CD4-positive, alpha-beta T cell treated with Interleukin-1 beta for 1 hour (primary cell): ENCODE measurements at regions not wholly inside any gene's neighbourhood (a gene's known extent, or its start where the extent isn't known, plus 50 kb on each side); places are given as distances from the start of the nearest gene placed in this dataset.

Source experiments
- DNase-seq, 2 donors: peaks; one replicate each; pipeline ENCODE4 v3.0.0-alpha.2; 2020 to 2022

- DNase-seq, result no peak
Measured at GRCh38 chr5:58090704-58091103, 369.2 kb downstream of the PLK2 start.

- no peak for DNase-seq
Measured at GRCh38 chr5:58088941-58089340, 370.9 kb downstream of the PLK2 start.

- no peak for DNase-seq
Measured at GRCh38 chr5:58087905-58088304, 372.0 kb downstream of the PLK2 start.

GRCh38 chr5:58087123-58087522, 372.8 kb downstream of the PLK2 start:
- DNase-seq, result no peak

- DNase-seq, result no peak
Measured at GRCh38 chr5:58085800-58086199, 374.1 kb downstream of the PLK2 start.

- DNase-seq, result no peak
Measured at GRCh38 chr5:58081435-58081834, 378.5 kb downstream of the PLK2 start.

GRCh38 chr5:58080573-58080972, 379.3 kb downstream of the PLK2 start:
- no peak for DNase-seq

- no peak for DNase-seq
Measured at GRCh38 chr5:58077966-58078365, 381.9 kb downstream of the PLK2 start.

- DNase-seq, result no peak
Measured at GRCh38 chr5:58077416-58077815, 382.5 kb downstream of the PLK2 start.

GRCh38 chr5:58076483-58077257, 383.2 kb downstream of the PLK2 start:
- DNase-seq, result no peak

- no peak for DNase-seq
Measured at GRCh38 chr5:58075907-58076306, 384.0 kb downstream of the PLK2 start.

GRCh38 chr5:58074717-58075116, 385.2 kb downstream of the PLK2 start:
- no peak for DNase-seq

GRCh38 chr5:58074222-58074621, 385.7 kb downstream of the PLK2 start:
- DNase-seq, result no peak

- no peak for DNase-seq
Measured at GRCh38 chr5:58073243-58073642, 386.6 kb downstream of the PLK2 start.

GRCh38 chr5:58072300-58072965, 387.5 kb downstream of the PLK2 start:
- no peak for DNase-seq

- DNase-seq, result no peak
Measured at GRCh38 chr5:58071566-58071965, 388.3 kb downstream of the PLK2 start.

- no peak for DNase-seq
Measured at GRCh38 chr5:58069846-58070245, 390.0 kb downstream of the PLK2 start.

- DNase-seq, result no peak
Measured at GRCh38 chr5:58069016-58069705, 390.7 kb downstream of the PLK2 start.

GRCh38 chr5:58066557-58066956, 393.3 kb downstream of the PLK2 start:
- no peak for DNase-seq

GRCh38 chr5:58066076-58066475, 393.8 kb downstream of the PLK2 start:
- DNase-seq, result no peak

- DNase-seq, result no peak
Measured at GRCh38 chr5:58064801-58065200, 395.1 kb downstream of the PLK2 start.

GRCh38 chr5:58060996-58061395, 398.9 kb downstream of the PLK2 start:
- DNase-seq, result no peak

GRCh38 chr5:58057324-58057723, 402.6 kb downstream of the PLK2 start:
- DNase-seq, result no peak

GRCh38 chr5:58056546-58056945, 403.3 kb downstream of the PLK2 start:
- no peak for DNase-seq
